T-helper 17 cell (primary cell): ENCODE measurements at regions not wholly inside any gene's neighbourhood (a gene's known extent, or its start where the extent isn't known, plus 50 kb on each side); places are given as distances from the start of the nearest gene placed in this dataset.

Experiments
- ATAC-seq: fragments of 150-1000 bp; cut with Tn5 transposase; 2 replicates; pipeline ENCODE4 v1.10.0; 2021; ENCODE audit warnings: mild to moderate bottlenecking, moderate library complexity
- DNase-seq, 3 donors: peaks; one replicate each; pipeline versions ENCODE4 v3.0.0 to v3.0.0-alpha.2; 2020 to 2021
- H3K9me3 ChIP-seq: one replicate; pipeline ENCODE4 v1.7.0; 2013; ENCODE audit warnings: low read length, mild to moderate bottlenecking; ENCODE audit not compliant: control insufficient read depth, poor library complexity, severe bottlenecking
- H3K27ac Mint-ChIP-seq: one replicate; pipeline ENCODE4 v1.8.0; 2022; ENCODE audit warnings: mild to moderate bottlenecking, moderate library complexity, mixed read lengths
- H3K27me3 Mint-ChIP-seq: one replicate; pipeline ENCODE4 v1.8.0; 2022; ENCODE audit warnings: mixed read lengths
- H3K36me3 Mint-ChIP-seq: one replicate; pipeline ENCODE4 v1.8.0; 2022; ENCODE audit warnings: low read depth, mixed read lengths
- H3K4me1 Mint-ChIP-seq: one replicate; pipeline ENCODE4 v1.8.0; 2022; ENCODE audit warnings: mild to moderate bottlenecking, mixed read lengths
- H3K4me3 Mint-ChIP-seq: one replicate; pipeline ENCODE4 v1.8.0; 2022; ENCODE audit warnings: mild to moderate bottlenecking, moderate library complexity, mixed read lengths

- no peaks in the 10 kb centered on the region for H3K9me3 ChIP-seq
- DNase-seq, result no peak
- H3K27me3 Mint-ChIP-seq, result peaks cover 20% of the 10 kb centered on the region
- peaks cover 10% of the 10 kb centered on the region for H3K4me1 Mint-ChIP-seq
- ATAC-seq, result no peak
- no peaks in the 10 kb centered on the region for H3K36me3 Mint-ChIP-seq
- H3K4me3 Mint-ChIP-seq, result no peak overlapping the region
- no peak overlapping the region for H3K27ac Mint-ChIP-seq
Measured at GRCh38 chr16:79317521-79317920, 283.0 kb downstream of the MAF start.

- H3K27ac Mint-ChIP-seq, result no peak overlapping the region
- H3K4me1 Mint-ChIP-seq, result peaks cover 10% of the 10 kb centered on the region
- H3K4me3 Mint-ChIP-seq, result no peak overlapping the region
- DNase-seq, result no peak
- no peaks in the 10 kb centered on the region for H3K36me3 Mint-ChIP-seq
- peaks cover 20% of the 10 kb centered on the region for H3K27me3 Mint-ChIP-seq
- H3K9me3 ChIP-seq, result no peaks in the 10 kb centered on the region
- ATAC-seq, result no peak
Measured at GRCh38 chr16:79317026-79317425, 283.5 kb downstream of the MAF start.

GRCh38 chr16:79316004-79316458 is 284.5 kb downstream of the MAF start:
- ATAC-seq (no peak), DNase-seq (no peak)
- Mint-ChIP-seq H3K27ac (no peak overlapping the region), H3K27me3 (peaks cover 20% of the 10 kb centered on the region), H3K4me1 (peaks cover 12% of the 10 kb centered on the region), H3K4me3 (peak overlapping the region; percentile 61), H3K36me3 (no peaks in the 10 kb centered on the region)
- H3K9me3 ChIP-seq, result no peaks in the 10 kb centered on the region

- H3K4me3 Mint-ChIP-seq, result peak overlapping the region; percentile 2
- H3K4me1 Mint-ChIP-seq, result peaks cover 25% of the 10 kb centered on the region
- DNase-seq, result no peak
- ATAC-seq, result no peak
- no peaks in the 10 kb centered on the region for H3K36me3 Mint-ChIP-seq
- H3K9me3 ChIP-seq, result no peaks in the 10 kb centered on the region
- no peak overlapping the region for H3K27ac Mint-ChIP-seq
- H3K27me3 Mint-ChIP-seq, result peaks cover 13% of the 10 kb centered on the region
Measured at GRCh38 chr16:79312502-79312901, 288.0 kb downstream of the MAF start.

- no peaks in the 10 kb centered on the region for H3K36me3 Mint-ChIP-seq
- ATAC-seq (no peak), DNase-seq (no peak)
- H3K27ac Mint-ChIP-seq, result no peak overlapping the region
- peaks cover 4% of the 10 kb centered on the region for H3K27me3 Mint-ChIP-seq
- H3K4me1 Mint-ChIP-seq, result peaks cover 18% of the 10 kb centered on the region
- H3K4me3 Mint-ChIP-seq, result no peak overlapping the region
- H3K9me3 ChIP-seq, result no peaks in the 10 kb centered on the region
Measured at GRCh38 chr16:79310710-79311109, 289.8 kb downstream of the MAF start.

GRCh38 chr16:79309606-79310005 is 290.9 kb downstream of the MAF start:
- H3K4me3 Mint-ChIP-seq, result no peak overlapping the region
- peaks cover 17% of the 10 kb centered on the region for H3K4me1 Mint-ChIP-seq
- peak overlapping the region; percentile 37 for H3K27ac Mint-ChIP-seq
- H3K36me3 Mint-ChIP-seq, result no peaks in the 10 kb centered on the region
- peaks cover 4% of the 10 kb centered on the region for H3K27me3 Mint-ChIP-seq
- peak; percentile 63 for ATAC-seq
- no peaks in the 10 kb centered on the region for H3K9me3 ChIP-seq
- no peak for DNase-seq

GRCh38 chr16:79307214-79307613 is 293.3 kb downstream of the MAF start:
- ATAC-seq (no peak), DNase-seq (no peak)
- no peak overlapping the region for H3K4me3 Mint-ChIP-seq
- no peaks in the 10 kb centered on the region for H3K27me3 Mint-ChIP-seq
- H3K4me1 Mint-ChIP-seq, result peaks cover 15% of the 10 kb centered on the region
- H3K27ac Mint-ChIP-seq, result no peak overlapping the region
- no peaks in the 10 kb centered on the region for H3K36me3 Mint-ChIP-seq
- no peaks in the 10 kb centered on the region for H3K9me3 ChIP-seq

GRCh38 chr16:79305074-79305473 is 295.5 kb downstream of the MAF start:
- peaks cover 12% of the 10 kb centered on the region for H3K4me1 Mint-ChIP-seq
- no peak for DNase-seq
- H3K27me3 Mint-ChIP-seq, result no peaks in the 10 kb centered on the region
- H3K36me3 Mint-ChIP-seq, result no peaks in the 10 kb centered on the region
- H3K9me3 ChIP-seq, result no peaks in the 10 kb centered on the region
- H3K27ac Mint-ChIP-seq, result no peak overlapping the region
- no peak for ATAC-seq
- no peak overlapping the region for H3K4me3 Mint-ChIP-seq

GRCh38 chr16:79303959-79304387 is 296.6 kb downstream of the MAF start:
- Mint-ChIP-seq H3K36me3 (no peaks in the 10 kb centered on the region), H3K27ac (no peak overlapping the region), H3K4me1 (peaks cover 4% of the 10 kb centered on the region), H3K27me3 (no peaks in the 10 kb centered on the region), H3K4me3 (no peak overlapping the region)
- DNase-seq (no peak), ATAC-seq (no peak)
- H3K9me3 ChIP-seq, result no peaks in the 10 kb centered on the region

- ATAC-seq, result no peak
- H3K27me3 Mint-ChIP-seq, result no peaks in the 10 kb centered on the region
- H3K4me1 Mint-ChIP-seq, result peaks cover 5% of the 10 kb centered on the region
- no peaks in the 10 kb centered on the region for H3K36me3 Mint-ChIP-seq
- H3K9me3 ChIP-seq, result no peaks in the 10 kb centered on the region
- DNase-seq, result no peak
- no peak overlapping the region for H3K4me3 Mint-ChIP-seq
- H3K27ac Mint-ChIP-seq, result no peak overlapping the region
Measured at GRCh38 chr16:79303206-79303605, 297.3 kb downstream of the MAF start.

- Mint-ChIP-seq H3K27ac (no peak overlapping the region), H3K36me3 (no peaks in the 10 kb centered on the region)
- ATAC-seq, result no peak
Measured at GRCh38 chr16:79302731-79303130, 297.8 kb downstream of the MAF start.

GRCh38 chr16:79301051-79301450 is 299.5 kb downstream of the MAF start:
- H3K27me3 Mint-ChIP-seq, result no peaks in the 10 kb centered on the region
- peaks cover 13% of the 10 kb centered on the region for H3K4me1 Mint-ChIP-seq
- no peaks in the 10 kb centered on the region for H3K36me3 Mint-ChIP-seq
- DNase-seq (no peak), ATAC-seq (no peak)
- no peak overlapping the region for H3K27ac Mint-ChIP-seq
- no peak overlapping the region for H3K4me3 Mint-ChIP-seq
- no peaks in the 10 kb centered on the region for H3K9me3 ChIP-seq

More at GRCh38 chr16:79302731-79303130, 297.8 kb downstream of the MAF start:
- Mint-ChIP-seq H3K4me3 (no peak overlapping the region), H3K4me1 (peaks cover 5% of the 10 kb centered on the region), H3K27me3 (no peaks in the 10 kb centered on the region)
- H3K9me3 ChIP-seq, result no peaks in the 10 kb centered on the region
- no peak for DNase-seq

GRCh38 chr16:79298894-79299799 is 301.4 kb downstream of the MAF start:
- no peaks in the 10 kb centered on the region for H3K27me3 Mint-ChIP-seq
- peaks cover 14% of the 10 kb centered on the region for H3K4me1 Mint-ChIP-seq
- H3K27ac Mint-ChIP-seq, result no peak overlapping the region
- H3K9me3 ChIP-seq, result no peaks in the 10 kb centered on the region
- ATAC-seq, result no peak
- no peak overlapping the region for H3K4me3 Mint-ChIP-seq
- no peak for DNase-seq
- H3K36me3 Mint-ChIP-seq, result no peaks in the 10 kb centered on the region

GRCh38 chr16:79298476-79298875 is 302.1 kb downstream of the MAF start:
- H3K27ac Mint-ChIP-seq, result no peak overlapping the region

More at GRCh38 chr16:79298476-79298875, 302.1 kb downstream of the MAF start:
- Mint-ChIP-seq H3K4me3 (no peak overlapping the region), H3K36me3 (no peaks in the 10 kb centered on the region), H3K27me3 (no peaks in the 10 kb centered on the region), H3K4me1 (peaks cover 14% of the 10 kb centered on the region)
- H3K9me3 ChIP-seq, result no peaks in the 10 kb centered on the region
- no peak for DNase-seq
- ATAC-seq, result no peak
